GM19324 (cell line): ENCODE measurements at regions not wholly inside any gene's neighbourhood (a gene's known extent, or its start where the extent isn't known, plus 50 kb on each side); places are given as distances from the start of the nearest gene placed in this dataset.
"Not testable (repeated sequence)": the region's sequence is repeated elsewhere in the genome, so short reads cannot be mapped to it uniquely, and the experiment has no call there.

ENCODE experiments used
- ATAC-seq: cut with Tn5 transposase; IDR thresholded peaks from one replicate; pipeline ENCODE4 v1.9.1; 2021; ENCODE audit warnings: mild to moderate bottlenecking, moderate library complexity; ENCODE audit not compliant: unreplicated experiment, low FRiP score

- ATAC-seq, result no peak
Measured at GRCh38 chr14:84885061-84885460, 644.9 kb upstream of the FLRT2 start.

- ATAC-seq, result no peak
Measured at GRCh38 chr14:84891404-84891803, 638.5 kb upstream of the FLRT2 start.

GRCh38 chr14:84894254-84894653 lies 635.7 kb upstream of the FLRT2 start:
- no peak for ATAC-seq

- ATAC-seq, result no peak
Measured at GRCh38 chr14:84922370-84922769, 607.6 kb upstream of the FLRT2 start.

GRCh38 chr14:84926656-84927055 lies 603.3 kb upstream of the FLRT2 start:
- ATAC-seq, result no peak

GRCh38 chr14:84927096-84927827 lies 602.7 kb upstream of the FLRT2 start:
- ATAC-seq, result no peak

GRCh38 chr14:84929086-84929485 lies 600.9 kb upstream of the FLRT2 start:
- no peak for ATAC-seq

GRCh38 chr14:84929834-84930233 lies 600.1 kb upstream of the FLRT2 start:
- ATAC-seq, result no peak

GRCh38 chr14:84937016-84937415 lies 592.9 kb upstream of the FLRT2 start:
- no peak for ATAC-seq

GRCh38 chr14:84937449-84937848 lies 592.5 kb upstream of the FLRT2 start:
- no peak for ATAC-seq

GRCh38 chr14:84944901-84945300 lies 585.0 kb upstream of the FLRT2 start:
- not testable (repeated sequence) for ATAC-seq

GRCh38 chr14:84959851-84960520 lies 570.0 kb upstream of the FLRT2 start:
- ATAC-seq, result no peak

- ATAC-seq, result no peak
Measured at GRCh38 chr14:84961637-84962036, 568.3 kb upstream of the FLRT2 start.

GRCh38 chr14:84963518-84963917 lies 566.4 kb upstream of the FLRT2 start:
- ATAC-seq, result no peak

GRCh38 chr14:84965279-84965678 lies 564.7 kb upstream of the FLRT2 start:
- no peak for ATAC-seq

- no peak for ATAC-seq
Measured at GRCh38 chr14:84969501-84969900, 560.4 kb upstream of the FLRT2 start.

GRCh38 chr14:84975241-84975902 lies 554.6 kb upstream of the FLRT2 start:
- no peak for ATAC-seq

GRCh38 chr14:84976805-84977204 lies 553.1 kb upstream of the FLRT2 start:
- ATAC-seq, result no peak

GRCh38 chr14:84987042-84987441 lies 542.9 kb upstream of the FLRT2 start:
- no peak for ATAC-seq

GRCh38 chr14:84988357-84988756 lies 541.6 kb upstream of the FLRT2 start:
- ATAC-seq, result no peak

- ATAC-seq, result no peak
Measured at GRCh38 chr14:84991021-84991420, 538.9 kb upstream of the FLRT2 start.

- ATAC-seq, result no peak
Measured at GRCh38 chr14:84998216-84998615, 531.7 kb upstream of the FLRT2 start.
